ENCODE measurements at regions not wholly inside any gene's neighbourhood (a gene's known extent, or its start where the extent isn't known, plus 50 kb on each side); places are given as distances from the start of the nearest gene placed in this dataset.

DNA sequence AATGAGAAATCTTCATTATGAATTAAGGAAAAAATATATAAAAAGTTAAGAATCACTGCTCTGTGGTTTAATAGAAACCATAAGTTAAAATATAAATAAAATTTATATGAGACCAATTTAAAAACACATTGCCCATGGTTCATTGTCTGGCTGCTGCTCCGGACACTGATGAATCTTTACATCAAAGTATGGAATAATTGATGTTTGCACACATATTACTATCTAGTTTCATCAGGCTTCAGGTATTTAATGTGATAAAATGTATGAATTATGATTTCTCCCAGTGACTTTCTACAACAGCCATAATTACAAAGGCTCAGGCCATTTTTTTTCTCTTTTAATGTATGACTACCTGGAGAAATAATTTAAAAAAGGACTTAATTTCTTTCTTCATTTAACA is 599.1 kb upstream of the PRMT6 start:
- no peak for TF ChIP-seq CTCF (IDR thresholded peaks at IDR 0.05; ENCODE audit: insufficient read depth, low read length)
- DNase-seq (ENCODE audit: low read depth): no peak
- no peak overlapping the region for H3K4me3 ChIP-seq (ENCODE audit: low read depth, low read length)

GRCh38 chr1:106458866-106459265 is 597.6 kb upstream of the PRMT6 start:
- no peak for DNase-seq (ENCODE audit: low read depth)
- TF ChIP-seq CTCF (IDR thresholded peaks at IDR 0.05; ENCODE audit: insufficient read depth, low read length): no peak
- H3K4me3 ChIP-seq (ENCODE audit: low read depth, low read length): no peak overlapping the region

- no peak for TF ChIP-seq CTCF (IDR thresholded peaks at IDR 0.05; ENCODE audit: insufficient read depth, low read length)
- DNase-seq (ENCODE audit: low read depth): no peak
- no peak overlapping the region for H3K4me3 ChIP-seq (ENCODE audit: low read depth, low read length)
These were observed 597.1 kb upstream of the PRMT6 start for GRCh38 chr1:106459418-106459817.

- H3K4me3 ChIP-seq (ENCODE audit: low read depth, low read length): no peak overlapping the region
- no peak for DNase-seq (ENCODE audit: low read depth)
- TF ChIP-seq CTCF (IDR thresholded peaks at IDR 0.05; ENCODE audit: insufficient read depth, low read length): no peak
These were observed 590.8 kb upstream of the PRMT6 start for GRCh38 chr1:106465666-106466065.

GRCh38 chr1:106480629-106481028 is 575.8 kb upstream of the PRMT6 start:
- no peak overlapping the region for H3K4me3 ChIP-seq (ENCODE audit: low read depth, low read length)
- no peak for DNase-seq (ENCODE audit: low read depth)
- TF ChIP-seq CTCF (IDR thresholded peaks at IDR 0.05; ENCODE audit: insufficient read depth, low read length): no peak

DNA sequence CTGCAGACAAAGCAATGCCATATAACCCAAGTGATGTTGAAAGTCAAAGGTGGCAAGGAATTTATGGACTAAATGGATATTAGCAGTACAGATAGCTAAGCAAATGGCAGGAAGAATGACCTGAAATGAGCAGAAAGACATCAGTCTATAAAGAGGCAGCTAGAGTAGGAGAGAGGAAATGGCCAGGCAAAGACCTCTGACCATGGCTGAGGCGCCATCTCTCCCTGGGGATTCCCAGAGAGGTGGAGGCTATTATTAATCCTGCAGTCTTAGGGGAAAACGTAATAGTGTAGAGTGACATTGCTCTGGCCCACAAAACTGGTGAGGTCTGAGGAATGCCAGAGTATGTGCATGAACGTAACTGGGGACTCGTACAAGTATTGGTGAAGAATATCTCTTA is 563.6 kb upstream of the PRMT6 start:
- no peak for TF ChIP-seq CTCF (IDR thresholded peaks at IDR 0.05; ENCODE audit: insufficient read depth, low read length)
- H3K4me3 ChIP-seq (ENCODE audit: low read depth, low read length): no peak overlapping the region
- DNase-seq (ENCODE audit: low read depth): no peak

- H3K4me3 ChIP-seq (ENCODE audit: low read depth, low read length): no peak overlapping the region
- no peak for TF ChIP-seq CTCF (IDR thresholded peaks at IDR 0.05; ENCODE audit: insufficient read depth, low read length)
These were observed 561.8 kb upstream of the PRMT6 start for GRCh38 chr1:106494646-106495045.

More at GRCh38 chr1:106494646-106495045, 561.8 kb upstream of the PRMT6 start:
- DNase-seq (ENCODE audit: low read depth): no peak

Data from fibroblast of the aortic adventitia (primary cell).